Neural cell (in vitro differentiated cells): ENCODE measurements at regions not wholly inside any gene's neighbourhood (a gene's known extent, or its start where the extent isn't known, plus 50 kb on each side); places are given as distances from the start of the nearest gene placed in this dataset.
A peak's percentile ranks its signal among the peaks of the same experiment; 100 is the strongest.

ENCODE experiments used
- H2AFZ ChIP-seq: fragments of 200-600, 300-800 bp; sonication (generic), shearing (Covaris generic); 2 replicates; pipeline ENCODE4 v1.6.0; 2014; ENCODE audit warnings: low read depth, mild to moderate bottlenecking, antibody characterized with exemption, low read length, moderate library complexity
- H3F3A ChIP-seq: fragments of 200-600 bp; shearing (Covaris generic); 2 replicates; pipeline ENCODE4 v1.6.1; 2016; ENCODE audit warnings: mild to moderate bottlenecking, moderate library complexity, mixed read lengths, antibody characterized with exemption, low read length; ENCODE audit not compliant: insufficient read depth, poor library complexity, severe bottlenecking
- H3K27ac ChIP-seq: fragments of 200-600, 300-800 bp; sonication (generic), shearing (Covaris generic); 2 replicates; pipeline ENCODE4 v1.5.1; 2014; ENCODE audit warnings: mild to moderate bottlenecking, low read length, moderate library complexity
- H3K27me3 ChIP-seq: fragments of 300-800, 200-600 bp; sonication (generic), shearing (Covaris generic); 2 replicates; pipeline ENCODE4 v1.6.0; 2014; ENCODE audit warnings: mild to moderate bottlenecking, low read depth, low read length, moderate library complexity; ENCODE audit not compliant: insufficient read depth
- H3K36me3 ChIP-seq: fragments of 300-800, 200-600 bp; sonication (generic), shearing (Covaris generic); 2 replicates; pipeline ENCODE4 v1.5.1; 2014; ENCODE audit warnings: mild to moderate bottlenecking, antibody characterized with exemption, low read length, moderate library complexity; ENCODE audit not compliant: insufficient read depth
- H3K4me2 ChIP-seq: fragments of 300-800, 200-600 bp; sonication (generic), shearing (Covaris generic); 2 replicates; pipeline ENCODE4 v1.6.0; 2014; ENCODE audit warnings: mild to moderate bottlenecking, low read length
- H3K4me3 ChIP-seq: fragments of 300-800, 200-600 bp; sonication (generic), shearing (Covaris generic); 2 replicates; pipeline ENCODE4 v1.5.1; 2014; ENCODE audit warnings: mild to moderate bottlenecking, low read length, moderate library complexity
- H3K79me2 ChIP-seq: fragments of 200-600 bp; shearing (Covaris generic); replicated peaks from 2 replicates; pipeline ENCODE4 v1.6.0; 2014; ENCODE audit warnings: mild to moderate bottlenecking, low read length, moderate library complexity; ENCODE audit not compliant: insufficient read depth
- H3K9ac ChIP-seq: fragments of 300-800, 200-600 bp; sonication (generic), shearing (Covaris generic); 2 replicates; pipeline ENCODE4 v1.6.1; 2016; ENCODE audit warnings: mild to moderate bottlenecking, low read length, mixed read lengths
- H3K9me2 ChIP-seq: fragments of 200-600 bp; shearing (Covaris generic); 2 replicates; pipeline ENCODE4 v1.6.1; 2016; ENCODE audit warnings: mild to moderate bottlenecking, low read length, mixed read lengths; ENCODE audit not compliant: insufficient read depth
- H3K9me3 ChIP-seq: fragments of 200-600, 300-800 bp; sonication (generic), shearing (Covaris generic); 2 replicates; pipeline ENCODE4 v1.6.1; 2016; ENCODE audit warnings: mild to moderate bottlenecking, mixed run types, low read length, moderate library complexity, mixed read lengths
- H4K20me1 ChIP-seq: fragments of 200-600 bp; shearing (Covaris generic); 2 replicates; pipeline ENCODE4 v1.6.1; 2016; ENCODE audit warnings: mild to moderate bottlenecking, mixed run types; ENCODE audit not compliant: insufficient read depth
- CTCF ChIP-seq: fragments of 450-650 bp; IDR thresholded peaks from 2 replicates; pipeline ENCODE4 v1.5.1; 2014; ENCODE audit warnings: antibody characterized with exemption, mild to moderate bottlenecking, moderate library complexity; ENCODE audit not compliant: poor library complexity, severe bottlenecking
- EP300 ChIP-seq: fragments of 450-650 bp; conservative IDR thresholded peaks from 2 replicates; pipeline ENCODE4 v1.6.1; 2014; ENCODE audit warnings: antibody characterized with exemption, mild to moderate bottlenecking, moderate library complexity; ENCODE audit not compliant: poor library complexity, severe bottlenecking
- EZH2 ChIP-seq: fragments of 200-600, 300-800 bp; shearing (Covaris generic), sonication (generic); IDR thresholded peaks from 2 replicates; pipeline ENCODE4 v1.6.1; 2014; ENCODE audit warnings: antibody characterized with exemption, low read length, borderline replicate concordance, mild to moderate bottlenecking; ENCODE audit not compliant: insufficient read depth, poor library complexity, severe bottlenecking
- MXI1 ChIP-seq: fragments of 450-650 bp; conservative IDR thresholded peaks from 2 replicates; pipeline ENCODE4 v1.6.1; 2014; ENCODE audit warnings: antibody characterized with exemption, mild to moderate bottlenecking; ENCODE audit not compliant: poor library complexity, severe bottlenecking
- POLR2AphosphoS5 ChIP-seq: IDR thresholded peaks from 2 replicates; pipeline ENCODE4 v1.6.1; 2012
- RAD21 ChIP-seq: fragments of 450-650 bp; conservative IDR thresholded peaks from 2 replicates; pipeline ENCODE4 v1.6.1; 2014; ENCODE audit warnings: antibody characterized with exemption, mild to moderate bottlenecking, moderate library complexity
- REST ChIP-seq: IDR thresholded peaks from 2 replicates; pipeline ENCODE4 v1.6.1; 2012; ENCODE audit warnings: borderline replicate concordance
- SMC3 ChIP-seq: fragments of 450-650 bp; conservative IDR thresholded peaks from 2 replicates; pipeline ENCODE4 v1.6.1; 2014; ENCODE audit warnings: antibody characterized with exemption, mild to moderate bottlenecking, moderate library complexity; ENCODE audit not compliant: poor library complexity
- TAF1 ChIP-seq: IDR thresholded peaks from 2 replicates; pipeline ENCODE4 v1.6.1; 2012; ENCODE audit warnings: low read depth

- Histone ChIP-seq H3K27ac (no peak overlapping the region), H4K20me1 (no peaks in the 10 kb centered on the region), H3K4me3 (no peak overlapping the region), H2AFZ (no peak overlapping the region), H3K27me3 (peaks cover 21% of the 10 kb centered on the region), H3K4me2 (no peak overlapping the region), H3F3A (no peaks in the 10 kb centered on the region), H3K79me2 (no peaks in the 10 kb centered on the region), H3K9ac (no peak overlapping the region), H3K36me3 (no peaks in the 10 kb centered on the region), H3K9me3 (no peaks in the 10 kb centered on the region), H3K9me2 (no peaks in the 10 kb centered on the region)
- TF ChIP-seq POLR2AphosphoS5 (peak; percentile 97), TAF1 (no peak), EP300 (peak; percentile 60)
These were observed 598.3 kb upstream of the HS3ST5 start for GRCh38 chr6:114941078-114941477.

GRCh38 chr6:114940181-114940580 is 597.4 kb upstream of the HS3ST5 start:
- Histone ChIP-seq H3K4me2 (no peak overlapping the region), H3K9me2 (no peaks in the 10 kb centered on the region), H4K20me1 (no peaks in the 10 kb centered on the region), H2AFZ (no peak overlapping the region), H3K27ac (no peak overlapping the region), H3K36me3 (no peaks in the 10 kb centered on the region), H3K27me3 (peaks cover 21% of the 10 kb centered on the region), H3K9me3 (no peaks in the 10 kb centered on the region), H3K9ac (no peak overlapping the region), H3K79me2 (no peaks in the 10 kb centered on the region), H3K4me3 (no peak overlapping the region), H3F3A (no peaks in the 10 kb centered on the region)
- TF ChIP-seq SMC3 (no peak), EP300 (no peak), RAD21 (no peak), POLR2AphosphoS5 (no peak), TAF1 (no peak), EZH2 (no peak), MXI1 (no peak), REST (no peak), CTCF (no peak)

- Histone ChIP-seq H3F3A (no peaks in the 10 kb centered on the region), H4K20me1 (no peaks in the 10 kb centered on the region), H3K4me3 (no peak overlapping the region), H3K9ac (no peak overlapping the region), H3K9me2 (no peaks in the 10 kb centered on the region), H3K4me2 (no peak overlapping the region), H3K79me2 (no peaks in the 10 kb centered on the region), H2AFZ (no peak overlapping the region), H3K9me3 (no peaks in the 10 kb centered on the region), H3K27me3 (peaks cover 21% of the 10 kb centered on the region), H3K27ac (no peak overlapping the region), H3K36me3 (no peaks in the 10 kb centered on the region)
- TF ChIP-seq EP300 (no peak), EZH2 (no peak), POLR2AphosphoS5 (no peak), REST (no peak), MXI1 (no peak), SMC3 (no peak), CTCF (no peak), RAD21 (no peak), TAF1 (no peak)
These were observed 596.8 kb upstream of the HS3ST5 start for GRCh38 chr6:114939630-114940029.
